H9 (cell line): ENCODE measurements at regions not wholly inside any gene's neighbourhood (a gene's known extent, or its start where the extent isn't known, plus 50 kb on each side); places are given as distances from the start of the nearest gene placed in this dataset.

Experiments
- DNase-seq: peaks from one replicate; pipeline ENCODE4 v3.0.0-alpha.2; 2017
- H2AFZ ChIP-seq: one replicate; pipeline ENCODE4 v1.6.1; 2013; ENCODE audit warnings: mild to moderate bottlenecking, low read length, control low read depth, moderate library complexity
- H2AK5ac ChIP-seq: 2 replicates; pipeline ENCODE4 v1.6.1; 2013; ENCODE audit warnings: low read length, control low read depth, mixed read lengths; ENCODE audit not compliant: insufficient read length
- H2BK120ac ChIP-seq: one replicate; pipeline ENCODE4 v1.6.1; 2013; ENCODE audit warnings: low read depth, mild to moderate bottlenecking, low read length, control low read depth, inconsistent platforms; ENCODE audit not compliant: poor library complexity, severe bottlenecking
- H2BK12ac ChIP-seq: 2 replicates; pipeline ENCODE4 v1.6.1; 2013; ENCODE audit warnings: low read length, control low read depth, mixed read lengths, low read depth; ENCODE audit not compliant: insufficient read length
- H2BK15ac ChIP-seq: 2 replicates; pipeline ENCODE4 v1.6.1; 2013; ENCODE audit warnings: low read depth, low read length, control low read depth
- H2BK20ac ChIP-seq: one replicate; pipeline ENCODE4 v1.6.1; 2013; ENCODE audit warnings: low read depth, mild to moderate bottlenecking, low read length, control low read depth, inconsistent platforms; ENCODE audit not compliant: poor library complexity, severe bottlenecking
- H2BK5ac ChIP-seq: 2 replicates; pipeline ENCODE4 v1.6.1; 2013; ENCODE audit warnings: low read length, control low read depth, mixed read lengths; ENCODE audit not compliant: insufficient read length
- H3K14ac ChIP-seq: 2 replicates; pipeline ENCODE4 v1.6.1; 2013; ENCODE audit warnings: low read length, control low read depth; ENCODE audit not compliant: insufficient read depth
- H3K18ac ChIP-seq: 2 replicates; pipeline ENCODE4 v1.6.1; 2013; ENCODE audit warnings: low read depth, mild to moderate bottlenecking, mixed read lengths, low read length, control low read depth; ENCODE audit not compliant: insufficient read length
- H3K23ac ChIP-seq: 2 replicates; pipeline ENCODE4 v1.6.1; 2013; ENCODE audit warnings: low read length, control low read depth, mixed read lengths, low read depth; ENCODE audit not compliant: insufficient read length
- H3K23me2 ChIP-seq: 2 replicates; pipeline ENCODE4 v1.6.1; 2013; ENCODE audit warnings: low read depth, mild to moderate bottlenecking, mixed read lengths, low read length, control low read depth; ENCODE audit not compliant: insufficient read length, poor library complexity, severe bottlenecking
- H3K27ac ChIP-seq: 2 replicates; pipeline ENCODE4 v1.5.1; 2013; ENCODE audit warnings: low read length, control low read depth, mixed read lengths, low read depth; ENCODE audit not compliant: insufficient read length
- H3K27me3 ChIP-seq: 2 replicates; pipeline ENCODE4 v1.6.1; 2013; ENCODE audit warnings: low read length, control low read depth, inconsistent platforms; ENCODE audit not compliant: insufficient read depth
- H3K4ac ChIP-seq: 2 replicates; pipeline ENCODE4 v1.6.1; 2013; ENCODE audit warnings: low read depth, mild to moderate bottlenecking, control low read depth, inconsistent platforms, low read length, moderate library complexity
- H3K4me1 ChIP-seq: 2 replicates; pipeline ENCODE4 v1.6.1; 2013; ENCODE audit warnings: low read length, control low read depth, inconsistent platforms; ENCODE audit not compliant: insufficient read depth
- H3K4me2 ChIP-seq: 2 replicates; pipeline ENCODE4 v1.6.1; 2013; ENCODE audit warnings: low read length, control low read depth, mixed read lengths; ENCODE audit not compliant: insufficient read length, insufficient read depth
- H3K56ac ChIP-seq: 2 replicates; pipeline ENCODE4 v1.6.1; 2013; ENCODE audit warnings: low read depth, mild to moderate bottlenecking, mixed read lengths, low read length, control low read depth; ENCODE audit not compliant: insufficient read length
- H3K79me1 ChIP-seq: 2 replicates; pipeline ENCODE4 v1.6.1; 2013; ENCODE audit warnings: low read depth, mild to moderate bottlenecking, moderate library complexity, low read length, control low read depth, inconsistent platforms; ENCODE audit not compliant: insufficient read depth, poor library complexity, severe bottlenecking
- H3K79me2 ChIP-seq: 2 replicates; pipeline ENCODE4 v1.6.1; 2013; ENCODE audit warnings: low read length, control low read depth, inconsistent platforms; ENCODE audit not compliant: insufficient read depth
- H3K9ac ChIP-seq: 2 replicates; pipeline ENCODE4 v1.6.1; 2013; ENCODE audit warnings: low read length, control low read depth, mixed read lengths; ENCODE audit not compliant: insufficient read length; ENCODE audit errors: extremely low read depth
- H3K9me3 ChIP-seq: one replicate; pipeline ENCODE4 v1.6.1; 2013; ENCODE audit warnings: low read depth, low read length, inconsistent platforms; ENCODE audit not compliant: control insufficient read depth
- H3T11ph ChIP-seq: one replicate; pipeline ENCODE4 v1.6.1; 2013; ENCODE audit warnings: mild to moderate bottlenecking, low read length, control low read depth, inconsistent platforms
- H4K20me1 ChIP-seq: one replicate; pipeline ENCODE4 v1.6.1; 2013; ENCODE audit not compliant: control insufficient read depth, insufficient read length, insufficient read depth
- H4K5ac ChIP-seq: 2 replicates; pipeline ENCODE4 v1.6.1; 2013; ENCODE audit warnings: low read depth, mild to moderate bottlenecking, mixed read lengths, low read length, control low read depth; ENCODE audit not compliant: insufficient read length
- H4K8ac ChIP-seq: replicated peaks from 2 replicates; pipeline ENCODE4 v1.6.1; 2013; ENCODE audit warnings: low read length, control low read depth, mixed read lengths, low read depth; ENCODE audit not compliant: insufficient read length
- H4K91ac ChIP-seq: 2 replicates; pipeline ENCODE4 v1.6.1; 2013; ENCODE audit warnings: low read depth, mild to moderate bottlenecking, moderate library complexity, mixed read lengths, low read length, control low read depth; ENCODE audit not compliant: insufficient read length
- H3K27ac Mint-ChIP-seq, 3 experiments: 2 replicates in 2 of 3; 3 replicates in 1 of 3; pipeline ENCODE4 v1.8.0; 2020 to 2021; ENCODE audit warnings: mixed read lengths in 3 of 3, mild to moderate bottlenecking in 1 of 3, moderate library complexity in 1 of 3
- H3K27me3 Mint-ChIP-seq: 2 replicates; pipeline ENCODE4 v1.8.0; 2021; ENCODE audit warnings: low read depth, mild to moderate bottlenecking, moderate library complexity, mixed read lengths
- H3K36me3 Mint-ChIP-seq, 3 experiments: 2 replicates in 2 of 3; 3 replicates in 1 of 3; pipeline ENCODE4 v1.8.0; 2020 to 2021; ENCODE audit warnings: low read depth in 3 of 3, mixed read lengths in 3 of 3; ENCODE audit not compliant: insufficient read depth in 1 of 3
- H3K4me1 Mint-ChIP-seq, 2 experiments: 2 replicates each; pipeline ENCODE4 v1.8.0; 2020; ENCODE audit warnings: mixed read lengths in 2 of 2
- H3K4me3 Mint-ChIP-seq, 2 experiments: 2 replicates in 1 of 2; 3 replicates in 1 of 2; pipeline ENCODE4 v1.8.0; 2020 to 2021; ENCODE audit warnings: mild to moderate bottlenecking in 2 of 2, mixed read lengths in 2 of 2, moderate library complexity in 1 of 2
- H3K9me3 Mint-ChIP-seq, 2 experiments: 2 replicates in 1 of 2; 3 replicates in 1 of 2; pipeline ENCODE4 v1.8.0; 2020; ENCODE audit warnings: mild to moderate bottlenecking in 2 of 2, mixed read lengths in 2 of 2, moderate library complexity in 1 of 2
- WGBS: extraction: QIAGEN DNeasy Blood & Tissue Kit; methylation state at CpG from one replicate; pipeline ENCODE4 v1.1.7; 2013; ENCODE audit warnings: missing lambda C conversion rate, low lambda C conversion rate, mixed read lengths; ENCODE audit not compliant: insufficient read length; ENCODE audit errors: extremely low coverage; 5-methylcytosine and 5-hydroxymethylcytosine counted together
- TF ChIP-seq, protein P1 (sequence below): fragments of 200-600 bp; sonication (generic); conservative IDR thresholded peaks from 3 replicates; pipeline ENCODE4 v1.8.0; 2021; ENCODE audit warnings: antibody characterized with exemption, mild to moderate bottlenecking

DNA sequence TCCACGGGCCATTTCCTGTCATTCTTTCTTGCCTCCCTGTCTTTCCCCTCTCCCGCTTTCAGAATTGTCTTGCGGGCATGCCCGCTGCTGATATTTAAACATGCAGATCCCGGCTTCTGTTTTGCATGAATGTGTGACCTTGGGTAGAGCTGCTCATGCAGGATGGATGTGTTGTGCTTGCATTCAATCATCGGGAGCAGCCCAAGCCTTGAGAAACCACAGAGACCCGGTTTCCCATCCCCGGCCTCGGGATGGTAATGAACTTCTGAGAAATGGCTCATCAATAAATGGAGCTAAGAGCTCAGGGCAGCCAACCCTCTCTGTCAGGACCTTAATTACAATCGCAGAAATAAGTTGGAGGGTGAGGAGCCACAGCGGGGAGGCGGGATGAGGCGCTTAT is 303.7 kb upstream of the TNRC6C start:
- Histone ChIP-seq H4K20me1 (no peaks in the 10 kb centered on the region), H3K4ac (no peak overlapping the region), H3K18ac (no peak overlapping the region), H3K56ac (no peak overlapping the region), H3K9me3 (no peaks in the 10 kb centered on the region), H3K79me1 (no peaks in the 10 kb centered on the region), H3K4me2 (no peak overlapping the region), H3K23ac (no peak overlapping the region), H2BK20ac (no peak overlapping the region), H3K27ac (no peak overlapping the region), H2BK15ac (no peak overlapping the region), H2BK5ac (no peak overlapping the region), H3K9ac (no peak overlapping the region), H4K91ac (no peak overlapping the region), H2AK5ac (no peak overlapping the region), H3K27me3 (no peaks in the 10 kb centered on the region), H2BK120ac (no peak overlapping the region), H4K8ac (no peak overlapping the region), H4K5ac (no peak overlapping the region), H3K14ac (no peak overlapping the region), H3K79me2 (no peaks in the 10 kb centered on the region), H3K23me2 (no peaks in the 10 kb centered on the region), H3T11ph (no peak overlapping the region), H3K4me1 (no peaks in the 10 kb centered on the region), H2BK12ac (no peak overlapping the region), H2AFZ (no peak overlapping the region)
- Mint-ChIP-seq H3K9me3 (peaks cover 23 to 24% of the 10 kb centered on the region in 2 experiments), H3K4me3 (no peak overlapping the region), H3K27me3 (peaks cover 8% of the 10 kb centered on the region), H3K27ac (0 out of 7 replicates have a peak overlapping the region, but pooled peaks of 1 of the 3 experiments have one; percentile 34), H3K4me1 (peaks cover 16 to 17% of the 10 kb centered on the region in 2 experiments), H3K36me3 (peaks cover 4 to 23% (median 6%) of the 10 kb centered on the region in 3 experiments; a peak in 6 of 7 replicates)
- TF ChIP-seq, protein P1, sequence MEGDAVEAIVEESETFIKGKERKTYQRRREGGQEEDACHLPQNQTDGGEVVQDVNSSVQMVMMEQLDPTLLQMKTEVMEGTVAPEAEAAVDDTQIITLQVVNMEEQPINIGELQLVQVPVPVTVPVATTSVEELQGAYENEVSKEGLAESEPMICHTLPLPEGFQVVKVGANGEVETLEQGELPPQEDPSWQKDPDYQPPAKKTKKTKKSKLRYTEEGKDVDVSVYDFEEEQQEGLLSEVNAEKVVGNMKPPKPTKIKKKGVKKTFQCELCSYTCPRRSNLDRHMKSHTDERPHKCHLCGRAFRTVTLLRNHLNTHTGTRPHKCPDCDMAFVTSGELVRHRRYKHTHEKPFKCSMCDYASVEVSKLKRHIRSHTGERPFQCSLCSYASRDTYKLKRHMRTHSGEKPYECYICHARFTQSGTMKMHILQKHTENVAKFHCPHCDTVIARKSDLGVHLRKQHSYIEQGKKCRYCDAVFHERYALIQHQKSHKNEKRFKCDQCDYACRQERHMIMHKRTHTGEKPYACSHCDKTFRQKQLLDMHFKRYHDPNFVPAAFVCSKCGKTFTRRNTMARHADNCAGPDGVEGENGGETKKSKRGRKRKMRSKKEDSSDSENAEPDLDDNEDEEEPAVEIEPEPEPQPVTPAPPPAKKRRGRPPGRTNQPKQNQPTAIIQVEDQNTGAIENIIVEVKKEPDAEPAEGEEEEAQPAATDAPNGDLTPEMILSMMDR, result no peak
- DNase-seq, result no peak
- no CpG with 5 or more reads among the region's 13 CpGs for WGBS
